ENCODE measurements at regions not wholly inside any gene's neighbourhood (a gene's known extent, or its start where the extent isn't known, plus 50 kb on each side); places are given as distances from the start of the nearest gene placed in this dataset.

- H3K4me3 ChIP-seq, result no peak overlapping the region
Measured at GRCh38 chr14:53501361-53502211, 348.5 kb upstream of the DDHD1 start.

GRCh38 chr14:53500191-53500590 is 347.1 kb upstream of the DDHD1 start:
- TF ChIP-seq CTCF (conservative IDR thresholded peaks at IDR 0.05) (no peak), EZH2 (IDR thresholded peaks at IDR 0.05; ENCODE audit: low read depth) (no peak)
- Histone ChIP-seq H2AFZ (no peak overlapping the region), H3K79me2 (ENCODE audit: low read depth) (no peaks in the 10 kb centered on the region), H3K9me2 (ENCODE audit: insufficient read depth) (peaks cover 5% of the 10 kb centered on the region; the same call in 1 of the 2 replicates), H3K4me2 (no peak overlapping the region), H3K27ac (no peak overlapping the region), H3F3A (ENCODE audit: insufficient read depth, low read depth) (no peaks in the 10 kb centered on the region), H3K4me1 (replicated peaks; ENCODE audit: insufficient read depth) (no peaks in the 10 kb centered on the region), H3K27me3 (ENCODE audit: insufficient read depth, low read depth) (no peaks in the 10 kb centered on the region), H3K4me3 (no peak overlapping the region), H3K36me3 (ENCODE audit: low read depth) (no peaks in the 10 kb centered on the region), H4K20me1 (ENCODE audit: insufficient read depth) (no peaks in the 10 kb centered on the region), H3K9me3 (ENCODE audit: insufficient read depth, low read depth) (no peaks in the 10 kb centered on the region)
- ChIA-PET POLR2A (ENCODE audit: unreplicated experiment) (no interaction called here), CTCF (no interaction called here)
- intact Hi-C loops (cut with micrococcal nuclease; ENCODE audit: unreplicated experiment), result no loop called here
- no peak for DNase-seq
- BruUV-seq (replicated peaks), result no TSS peak

More at GRCh38 chr14:53501361-53502211, 348.5 kb upstream of the DDHD1 start:
- no peak overlapping the region for H3K4me2 ChIP-seq
- no peaks in the 10 kb centered on the region for H3K9me3 ChIP-seq (ENCODE audit: insufficient read depth, low read depth)
- POLR2A ChIA-PET (ENCODE audit: unreplicated experiment), result interaction anchor here (0.7 kb wide), 1 partner anchor 363 kb away, joined by 3 read pairs; no protein-coding TSS in a partner anchor
- H3K27ac ChIP-seq, result no peak overlapping the region
- no peaks in the 10 kb centered on the region for H3F3A ChIP-seq (ENCODE audit: insufficient read depth, low read depth)
- DNase-seq, result no peak
- no peaks in the 10 kb centered on the region for H3K27me3 ChIP-seq (ENCODE audit: insufficient read depth, low read depth)
- CTCF ChIA-PET, result no interaction called here
- no peaks in the 10 kb centered on the region for H3K79me2 ChIP-seq (ENCODE audit: low read depth)
- H3K9me2 ChIP-seq (ENCODE audit: insufficient read depth), result peaks cover 5% of the 10 kb centered on the region; the same call in 1 of the 2 replicates
- intact Hi-C loops (cut with micrococcal nuclease; ENCODE audit: unreplicated experiment), result no loop called here
- H3K36me3 ChIP-seq (ENCODE audit: low read depth), result no peaks in the 10 kb centered on the region
- no peaks in the 10 kb centered on the region for H4K20me1 ChIP-seq (ENCODE audit: insufficient read depth)
- no peaks in the 10 kb centered on the region for H3K4me1 ChIP-seq (replicated peaks; ENCODE audit: insufficient read depth)
- BruUV-seq (replicated peaks), result no TSS peak
- H2AFZ ChIP-seq, result no peak overlapping the region
- no peak for TF ChIP-seq CTCF (conservative IDR thresholded peaks at IDR 0.05)
- no peak for TF ChIP-seq EZH2 (IDR thresholded peaks at IDR 0.05; ENCODE audit: low read depth)

- no peak for DNase-seq
- H2AFZ ChIP-seq, result no peak overlapping the region
- no peaks in the 10 kb centered on the region for H4K20me1 ChIP-seq (ENCODE audit: insufficient read depth)
- H3K9me2 ChIP-seq (ENCODE audit: insufficient read depth), result peaks cover 5% of the 10 kb centered on the region; the same call in 1 of the 2 replicates
- no peaks in the 10 kb centered on the region for H3K9me3 ChIP-seq (ENCODE audit: insufficient read depth, low read depth)
- H3K27ac ChIP-seq, result no peak overlapping the region
- no peaks in the 10 kb centered on the region for H3K36me3 ChIP-seq (ENCODE audit: low read depth)
- TF ChIP-seq CTCF (conservative IDR thresholded peaks at IDR 0.05) (no peak), EZH2 (IDR thresholded peaks at IDR 0.05; ENCODE audit: low read depth) (no peak)
- H3K4me3 ChIP-seq, result no peak overlapping the region
- H3K79me2 ChIP-seq (ENCODE audit: low read depth), result no peaks in the 10 kb centered on the region
- H3K27me3 ChIP-seq (ENCODE audit: insufficient read depth, low read depth), result no peaks in the 10 kb centered on the region
- H3K4me2 ChIP-seq, result no peak overlapping the region
- intact Hi-C loops (cut with micrococcal nuclease; ENCODE audit: unreplicated experiment), result no loop called here
- no TSS peak for BruUV-seq (replicated peaks)
- ChIA-PET POLR2A (ENCODE audit: unreplicated experiment) (no interaction called here), CTCF (no interaction called here)
- H3K4me1 ChIP-seq (replicated peaks; ENCODE audit: insufficient read depth), result 0 out of 2 replicates have a peak, but pooled peaks cover 3% of the 10 kb centered on the region
- no peaks in the 10 kb centered on the region for H3F3A ChIP-seq (ENCODE audit: insufficient read depth, low read depth)
Measured at GRCh38 chr14:53496668-53497067, 343.5 kb upstream of the DDHD1 start.
